ENCODE measurements at regions not wholly inside any gene's neighbourhood (a gene's known extent, or its start where the extent isn't known, plus 50 kb on each side); places are given as distances from the start of the nearest gene placed in this dataset.
"Not testable (repeated sequence)": the region's sequence is repeated elsewhere in the genome, so short reads cannot be mapped to it uniquely, and the experiment has no call there.

DNA sequence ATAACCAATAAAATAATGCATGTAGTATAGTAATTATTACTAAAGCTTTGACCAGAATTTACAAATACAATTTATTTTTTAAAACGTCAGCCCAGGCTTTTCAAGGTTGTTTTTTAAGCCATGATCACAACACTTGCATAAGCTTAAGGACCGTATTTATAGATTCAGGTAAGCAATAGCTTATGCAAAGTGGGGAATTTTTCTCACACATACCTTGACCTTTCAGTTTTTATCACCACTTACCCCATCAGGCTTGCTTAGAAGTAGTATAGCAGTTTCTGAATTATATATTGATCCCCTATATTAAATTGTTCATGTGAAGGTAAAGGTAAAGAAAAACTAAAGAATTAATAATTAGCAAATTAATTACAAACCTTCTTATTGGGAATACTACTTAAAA lies 232.3 kb upstream of the FKBP1C start:
- H3K9me3 Mint-ChIP-seq (ENCODE audit: low read depth): peaks cover 1% of the 10 kb centered on the region
- no peaks in the 10 kb centered on the region for H3K27me3 Mint-ChIP-seq
- no peak for DNase-seq
- POLR2A ChIA-PET: no interaction called here
- CTCF ChIA-PET: no interaction called here
- no peaks in the 10 kb centered on the region for H3K4me1 Mint-ChIP-seq
- no peak overlapping the region for H3K27ac Mint-ChIP-seq
- no peak for ATAC-seq
- intact Hi-C loops (cut with DNase I, micrococcal nuclease): no loop called here
- no peak overlapping the region for H3K4me3 Mint-ChIP-seq
- no peaks in the 10 kb centered on the region for H3K36me3 Mint-ChIP-seq (ENCODE audit: low read depth)

DNA sequence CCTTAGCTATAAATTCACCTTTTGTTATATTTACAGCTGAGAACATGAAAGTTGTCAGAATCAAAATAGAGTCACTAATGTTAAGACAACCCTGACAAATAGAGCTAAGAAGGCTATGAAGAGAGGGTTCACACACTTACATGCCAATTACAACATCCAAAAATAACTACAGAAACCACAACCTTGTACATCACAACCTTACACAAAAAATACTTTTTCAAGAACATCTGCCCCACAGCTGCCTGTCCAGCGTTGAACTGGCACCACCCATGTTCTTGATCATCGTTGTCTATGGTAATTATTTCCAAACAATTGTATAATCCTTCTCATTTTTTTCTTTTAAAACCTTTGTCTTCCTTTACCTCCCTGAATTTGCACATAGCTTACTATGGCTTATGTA lies 231.2 kb upstream of the FKBP1C start:
- POLR2A ChIA-PET: no interaction called here

DNA sequence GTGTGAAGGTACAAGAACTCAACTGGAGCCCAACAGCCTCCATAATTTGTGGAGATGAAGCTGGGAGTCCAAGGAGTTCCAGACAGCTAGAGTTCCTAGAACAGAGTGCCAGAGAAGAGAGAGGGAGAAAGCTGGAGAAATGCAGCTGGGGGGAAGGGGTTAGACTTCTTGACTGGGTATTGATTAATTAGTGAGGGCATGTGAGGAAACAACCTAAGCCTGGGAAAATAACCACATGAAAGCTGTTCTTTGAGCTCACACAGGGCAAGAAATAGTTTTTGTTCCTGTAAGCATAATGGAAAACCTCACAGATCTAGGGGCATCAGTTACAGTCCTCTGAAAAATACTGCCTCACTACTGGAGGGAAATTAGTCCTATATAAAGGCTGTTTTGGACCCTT lies 230.5 kb upstream of the FKBP1C start:
- Mint-ChIP-seq H3K4me1 (no peaks in the 10 kb centered on the region), H3K36me3 (ENCODE audit: low read depth) (no peaks in the 10 kb centered on the region), H3K27ac (no peak overlapping the region), H3K4me3 (no peak overlapping the region), H3K27me3 (no peaks in the 10 kb centered on the region), H3K9me3 (ENCODE audit: low read depth) (peaks cover 4% of the 10 kb centered on the region)
- intact Hi-C loops (cut with DNase I, micrococcal nuclease): no loop called here
- ChIA-PET POLR2A (no interaction called here), CTCF (no interaction called here)
- no peak for ATAC-seq
- no peak for DNase-seq

More for the DNA sequence above, 231.2 kb upstream of the FKBP1C start:
- Mint-ChIP-seq H3K4me3 (no peak overlapping the region), H3K27ac (no peak overlapping the region), H3K4me1 (no peaks in the 10 kb centered on the region), H3K9me3 (ENCODE audit: low read depth) (peaks cover 4% of the 10 kb centered on the region), H3K36me3 (ENCODE audit: low read depth) (no peaks in the 10 kb centered on the region), H3K27me3 (no peaks in the 10 kb centered on the region)
- intact Hi-C loops (cut with DNase I, micrococcal nuclease): no loop called here
- DNase-seq (no peak), ATAC-seq (no peak)
- CTCF ChIA-PET: no interaction called here

DNA sequence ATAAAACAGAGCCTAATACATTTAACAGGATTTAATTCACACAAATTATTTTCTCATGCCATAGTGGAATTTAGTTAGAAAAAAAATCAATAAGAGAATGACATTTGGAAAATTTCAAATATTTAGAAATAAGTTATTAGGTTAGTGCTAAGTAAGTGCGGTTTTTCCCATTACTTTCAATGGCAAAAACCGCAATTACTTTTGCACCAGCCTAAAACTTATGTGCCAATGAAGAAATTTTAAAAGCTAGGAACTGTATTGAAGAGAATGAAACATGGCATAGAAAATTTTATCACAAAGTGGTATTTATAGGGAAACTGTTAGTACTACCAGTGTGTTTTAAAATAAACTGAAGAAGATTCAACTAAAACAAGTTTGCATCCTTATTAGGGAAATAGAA lies 228.3 kb upstream of the FKBP1C start:
- ATAC-seq (no peak), DNase-seq (no peak)
- Mint-ChIP-seq H3K9me3 (ENCODE audit: low read depth) (peaks cover 11% of the 10 kb centered on the region), H3K4me3 (no peak overlapping the region), H3K27ac (no peak overlapping the region), H3K4me1 (no peaks in the 10 kb centered on the region), H3K27me3 (no peaks in the 10 kb centered on the region), H3K36me3 (ENCODE audit: low read depth) (no peaks in the 10 kb centered on the region)
- CTCF ChIA-PET: interaction anchor here (0.6 kb wide), 1 partner anchor 297 kb away, joined by 3 read pairs; no protein-coding TSS in a partner anchor
- POLR2A ChIA-PET: no interaction called here
- intact Hi-C loops (cut with DNase I, micrococcal nuclease): no loop called here

DNA sequence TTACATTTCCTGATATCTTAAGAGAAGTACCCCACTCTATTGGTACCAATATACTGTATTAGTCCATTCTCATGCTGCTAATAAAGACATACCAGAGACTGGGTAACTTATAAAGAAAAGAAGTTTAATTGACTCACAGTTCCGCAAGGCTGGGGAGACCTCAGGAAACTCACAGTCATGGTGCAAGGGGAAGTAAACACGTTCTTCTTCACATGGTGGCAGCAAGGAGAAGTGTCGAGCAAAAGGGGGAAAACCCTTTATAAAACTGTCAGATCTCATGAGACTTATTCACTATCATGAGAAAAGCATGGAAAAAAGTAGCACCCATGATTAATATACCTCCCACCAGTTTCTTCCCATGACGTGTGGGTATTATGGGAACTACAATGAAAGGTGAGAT lies 219.6 kb upstream of the FKBP1C start:
- intact Hi-C loops (cut with DNase I, micrococcal nuclease); DNase-seq; H3K4me3 Mint-ChIP-seq; H3K36me3 Mint-ChIP-seq (ENCODE audit: low read depth); CTCF ChIA-PET; ATAC-seq; H3K4me1 Mint-ChIP-seq; H3K27me3 Mint-ChIP-seq; H3K27ac Mint-ChIP-seq; POLR2A ChIA-PET: not testable (repeated sequence)
- H3K9me3 Mint-ChIP-seq (ENCODE audit: low read depth): peaks cover 11% of the 10 kb centered on the region

DNA sequence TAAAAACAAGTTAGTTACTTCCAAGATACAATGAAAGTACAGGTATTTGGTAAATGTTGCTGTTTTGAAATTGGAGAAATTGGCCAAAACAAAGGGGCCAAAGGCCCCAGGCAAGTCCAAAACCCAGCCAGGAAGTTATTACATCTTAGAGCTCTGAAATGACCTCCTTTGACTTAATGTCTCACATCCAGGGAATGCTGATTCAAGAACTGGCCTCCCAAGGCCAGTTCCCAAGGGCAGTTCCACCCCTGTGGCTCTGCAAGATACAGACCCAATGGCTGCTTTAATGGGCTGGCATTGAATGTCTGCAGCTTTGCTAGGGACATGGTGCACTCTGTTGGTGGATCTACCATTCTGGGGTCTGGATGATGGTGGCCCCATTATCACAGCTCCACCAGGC lies 217.3 kb upstream of the FKBP1C start:
- no peaks in the 10 kb centered on the region for H3K36me3 Mint-ChIP-seq (ENCODE audit: low read depth)

DNA sequence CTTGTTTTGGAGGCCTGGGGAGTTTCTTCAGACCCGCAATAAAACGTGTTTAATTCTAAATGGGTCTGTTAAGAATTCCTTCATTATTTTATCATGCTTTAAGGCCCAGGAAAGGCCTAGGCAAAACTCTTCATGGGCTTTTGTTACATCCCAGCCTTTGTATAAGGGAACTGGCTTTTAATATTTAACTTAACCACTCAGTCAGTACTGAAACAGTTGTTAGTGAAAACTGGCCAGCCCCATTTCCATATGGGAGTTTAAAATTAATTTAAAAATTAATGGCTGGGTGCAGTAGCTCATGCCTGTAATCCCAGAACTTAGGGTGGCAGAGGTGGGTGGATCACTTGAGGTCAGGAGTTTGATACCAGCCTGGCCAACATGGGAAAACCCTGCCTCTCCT lies 213.2 kb upstream of the FKBP1C start:
- intact Hi-C loops (cut with DNase I, micrococcal nuclease): no loop called here
- no peak overlapping the region for H3K4me3 Mint-ChIP-seq
- no peak for DNase-seq
- H3K27ac Mint-ChIP-seq: no peak overlapping the region
- ATAC-seq: no peak
- CTCF ChIA-PET: no interaction called here
- POLR2A ChIA-PET: no interaction called here
- no peaks in the 10 kb centered on the region for H3K4me1 Mint-ChIP-seq
- no peaks in the 10 kb centered on the region for H3K27me3 Mint-ChIP-seq
- peaks cover 2% of the 10 kb centered on the region for H3K9me3 Mint-ChIP-seq (ENCODE audit: low read depth)
- no peaks in the 10 kb centered on the region for H3K36me3 Mint-ChIP-seq (ENCODE audit: low read depth)

More for the DNA sequence above, 217.3 kb upstream of the FKBP1C start:
- intact Hi-C loops (cut with DNase I, micrococcal nuclease): no loop called here
- Mint-ChIP-seq H3K27ac (no peak overlapping the region), H3K4me1 (no peaks in the 10 kb centered on the region), H3K27me3 (no peaks in the 10 kb centered on the region), H3K9me3 (ENCODE audit: low read depth) (peaks cover 4% of the 10 kb centered on the region), H3K4me3 (no peak overlapping the region)
- ATAC-seq: no peak
- no peak for DNase-seq
- POLR2A ChIA-PET: no interaction called here
- CTCF ChIA-PET: no interaction called here

DNA sequence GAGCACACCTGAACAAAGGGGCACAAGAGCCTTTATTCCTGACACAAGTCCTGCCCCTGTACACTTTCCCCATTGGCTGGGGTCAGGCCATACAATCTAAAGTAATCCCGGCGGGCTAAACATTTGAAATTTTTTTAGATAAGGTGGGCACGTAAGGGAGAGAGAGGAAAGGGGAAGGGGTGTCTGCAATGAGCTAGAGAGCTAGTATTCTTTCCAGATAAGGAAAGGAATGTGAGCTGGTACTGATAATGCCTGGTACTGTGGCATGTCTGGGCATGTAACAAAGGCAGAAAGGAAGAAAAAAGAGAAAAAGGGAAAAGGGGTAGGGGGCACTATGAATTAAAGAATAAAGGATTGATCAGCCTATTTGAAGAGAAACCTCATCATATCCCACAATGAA lies 212.0 kb upstream of the FKBP1C start:
- H3K27ac Mint-ChIP-seq; H3K9me3 Mint-ChIP-seq (ENCODE audit: low read depth); POLR2A ChIA-PET; intact Hi-C loops (cut with DNase I, micrococcal nuclease); H3K36me3 Mint-ChIP-seq (ENCODE audit: low read depth); H3K4me3 Mint-ChIP-seq; H3K27me3 Mint-ChIP-seq; DNase-seq; H3K4me1 Mint-ChIP-seq; CTCF ChIA-PET; ATAC-seq: not testable (repeated sequence)

DNA sequence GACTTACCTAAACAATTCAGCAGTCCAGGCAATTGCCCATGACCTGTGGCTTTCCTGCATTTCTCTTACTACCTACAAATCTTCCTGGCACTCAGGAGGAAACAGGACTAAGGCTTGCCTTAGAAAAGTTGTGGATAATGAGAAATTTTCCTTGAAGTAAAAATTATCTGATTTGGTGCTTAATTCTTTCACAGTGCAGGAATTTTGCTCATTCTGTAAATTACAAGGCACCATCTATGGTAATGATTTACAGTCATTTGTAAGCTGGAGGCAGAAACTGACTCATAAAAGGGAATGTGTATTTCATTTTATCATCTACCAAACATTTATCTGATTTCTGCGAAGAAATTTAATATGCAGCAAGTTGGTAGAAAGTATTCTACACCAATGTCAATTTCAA lies 211.5 kb upstream of the FKBP1C start:
- intact Hi-C loops (cut with DNase I, micrococcal nuclease): no loop called here
- no peak overlapping the region for H3K27ac Mint-ChIP-seq
- H3K4me1 Mint-ChIP-seq: no peaks in the 10 kb centered on the region
- ChIA-PET CTCF (no interaction called here), POLR2A (no interaction called here)
- DNase-seq (no peak), ATAC-seq (no peak)
- peaks cover 2% of the 10 kb centered on the region for H3K9me3 Mint-ChIP-seq (ENCODE audit: low read depth)
- no peak overlapping the region for H3K4me3 Mint-ChIP-seq
- no peaks in the 10 kb centered on the region for H3K27me3 Mint-ChIP-seq
- no peaks in the 10 kb centered on the region for H3K36me3 Mint-ChIP-seq (ENCODE audit: low read depth)

DNA sequence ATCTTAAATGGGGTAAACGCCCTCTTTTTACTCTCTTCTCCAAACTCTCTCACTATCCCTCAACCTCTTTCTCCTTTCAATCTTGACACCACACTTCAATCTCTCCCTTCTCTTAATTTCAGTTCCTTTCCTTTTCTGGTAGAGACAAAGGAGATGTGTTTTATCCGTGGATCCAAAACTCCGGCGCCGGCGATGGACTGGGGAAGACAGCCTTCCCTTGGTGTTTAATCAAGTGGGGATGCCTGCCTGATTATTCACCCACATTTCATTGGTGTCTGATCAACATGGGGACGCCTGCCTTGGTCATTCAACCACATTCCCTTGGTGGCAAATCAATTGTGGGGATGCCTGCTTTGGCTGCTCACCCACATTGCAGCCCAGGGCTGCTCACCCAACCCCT lies 205.3 kb upstream of the FKBP1C start:
- H3K9me3 Mint-ChIP-seq (ENCODE audit: low read depth); DNase-seq; H3K36me3 Mint-ChIP-seq (ENCODE audit: low read depth); H3K27me3 Mint-ChIP-seq; H3K4me1 Mint-ChIP-seq; CTCF ChIA-PET; H3K4me3 Mint-ChIP-seq; H3K27ac Mint-ChIP-seq; intact Hi-C loops (cut with DNase I, micrococcal nuclease); ATAC-seq; POLR2A ChIA-PET: not testable (repeated sequence)

DNA sequence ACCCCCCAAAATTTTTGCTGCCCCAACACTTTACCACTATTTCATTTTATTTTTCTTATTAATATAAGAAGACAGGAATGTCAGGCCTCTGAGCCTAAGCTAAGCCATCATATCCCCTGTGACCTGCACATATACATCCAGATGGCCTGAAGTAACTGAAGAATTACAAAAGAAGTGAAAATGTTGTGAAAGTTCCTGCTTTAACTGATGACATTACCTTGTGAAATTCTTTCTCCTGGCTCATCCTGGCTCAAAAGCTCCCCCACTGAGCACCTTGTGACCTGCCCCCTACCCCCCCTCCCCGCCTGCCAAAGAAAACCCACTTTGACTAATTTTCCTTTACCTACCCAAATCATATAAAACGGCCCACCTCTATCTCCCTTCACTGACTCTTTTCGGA lies 200.3 kb upstream of the FKBP1C start:
- H3K4me1 Mint-ChIP-seq; POLR2A ChIA-PET; H3K9me3 Mint-ChIP-seq (ENCODE audit: low read depth); intact Hi-C loops (cut with DNase I, micrococcal nuclease); H3K27me3 Mint-ChIP-seq; H3K27ac Mint-ChIP-seq; H3K4me3 Mint-ChIP-seq; ATAC-seq; H3K36me3 Mint-ChIP-seq (ENCODE audit: low read depth); DNase-seq; CTCF ChIA-PET: not testable (repeated sequence)

DNA sequence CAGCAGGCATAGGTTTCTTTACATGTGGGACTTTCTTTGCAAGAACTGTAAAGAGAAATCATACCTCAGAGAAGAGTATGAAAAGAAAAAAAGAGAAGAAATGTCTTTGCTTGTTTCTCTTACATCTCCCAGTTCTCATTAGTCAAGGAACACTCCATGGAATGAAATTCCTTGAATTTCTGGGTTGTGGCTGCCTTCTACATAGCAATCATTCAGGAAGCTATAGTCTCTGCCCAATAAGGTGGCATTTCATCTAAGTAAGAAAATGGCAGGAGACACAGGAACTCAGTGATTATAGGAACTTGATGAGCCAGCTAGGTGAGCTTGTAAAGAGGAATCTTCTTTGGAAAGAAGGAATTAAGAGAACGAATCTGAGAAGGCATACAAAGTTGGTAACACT lies 197.0 kb upstream of the FKBP1C start:
- DNase-seq: no peak
- ChIA-PET CTCF (no interaction called here), POLR2A (no interaction called here)
- Mint-ChIP-seq H3K9me3 (ENCODE audit: low read depth) (no peaks in the 10 kb centered on the region), H3K27ac (no peak overlapping the region), H3K4me3 (no peak overlapping the region), H3K4me1 (no peaks in the 10 kb centered on the region), H3K36me3 (ENCODE audit: low read depth) (no peaks in the 10 kb centered on the region), H3K27me3 (no peaks in the 10 kb centered on the region)
- no peak for ATAC-seq
- intact Hi-C loops (cut with DNase I, micrococcal nuclease): no loop called here

DNA sequence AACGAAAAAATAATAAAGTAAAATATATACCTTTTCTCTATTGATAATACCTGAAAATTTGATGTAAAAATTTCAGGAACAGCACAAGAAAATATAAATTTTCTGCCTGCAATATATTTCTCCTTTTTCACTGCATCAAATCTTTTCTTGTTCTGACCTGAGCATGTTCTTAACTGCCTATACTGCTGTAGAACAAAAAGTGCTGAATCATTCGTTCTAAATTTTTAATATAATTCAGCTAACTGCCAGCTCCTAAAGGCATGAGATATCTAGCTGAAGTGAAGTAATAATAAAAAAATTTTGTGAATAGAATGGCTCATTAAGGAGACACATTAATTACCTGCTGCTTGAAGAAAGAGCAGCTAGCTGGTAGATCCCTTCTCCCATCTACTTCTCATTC lies 188.6 kb upstream of the FKBP1C start:
- intact Hi-C loops (cut with DNase I, micrococcal nuclease): no loop called here
- CTCF ChIA-PET: no interaction called here
- no peaks in the 10 kb centered on the region for H3K4me1 Mint-ChIP-seq

More for the DNA sequence above, 188.6 kb upstream of the FKBP1C start:
- Mint-ChIP-seq H3K4me3 (no peak overlapping the region), H3K27ac (no peak overlapping the region), H3K27me3 (no peaks in the 10 kb centered on the region), H3K9me3 (ENCODE audit: low read depth) (no peaks in the 10 kb centered on the region), H3K36me3 (ENCODE audit: low read depth) (no peaks in the 10 kb centered on the region)
- POLR2A ChIA-PET: no interaction called here
- no peak for DNase-seq
- no peak for ATAC-seq

Measured in activated CD4-positive, alpha-beta T cell treated with anti-CD3 and anti-CD28 coated beads for 36 hours (primary cell).